NCI-H1048 (cell line): ENCODE measurements at regions not wholly inside any gene's neighbourhood (a gene's known extent, or its start where the extent isn't known, plus 50 kb on each side); places are given as distances from the start of the nearest gene placed in this dataset.
A peak's percentile ranks its signal among the peaks of the same experiment; 100 is the strongest.
"Not testable (repeated sequence)": the region's sequence is repeated elsewhere in the genome, so short reads cannot be mapped to it uniquely, and the experiment has no call there.

ENCODE experiments used
- DNase-seq: peaks from one replicate; lab custom pipeline; 2025; lab: John Stamatoyannopoulos, UW

DNA sequence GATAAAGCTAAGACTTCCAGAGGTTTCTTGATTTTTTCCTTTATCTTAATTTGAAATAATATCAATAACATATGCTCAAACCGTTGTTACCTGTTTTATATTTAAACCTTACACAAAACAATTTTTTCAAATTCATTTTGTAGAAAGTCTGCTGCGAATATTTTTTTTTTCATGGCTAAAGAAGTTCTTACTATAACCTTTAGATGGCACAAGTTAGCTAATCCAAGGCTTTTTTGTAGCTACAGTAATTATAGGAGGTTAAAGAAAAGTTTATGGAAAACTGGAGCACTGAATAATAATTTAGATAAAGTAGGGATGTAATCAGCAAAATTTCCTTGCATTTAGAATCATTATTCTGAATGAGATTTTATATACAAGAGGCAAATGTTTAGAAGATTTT, 78.0 kb upstream of the PNPT1 start:
- peak; percentile 23 for DNase-seq

DNA sequence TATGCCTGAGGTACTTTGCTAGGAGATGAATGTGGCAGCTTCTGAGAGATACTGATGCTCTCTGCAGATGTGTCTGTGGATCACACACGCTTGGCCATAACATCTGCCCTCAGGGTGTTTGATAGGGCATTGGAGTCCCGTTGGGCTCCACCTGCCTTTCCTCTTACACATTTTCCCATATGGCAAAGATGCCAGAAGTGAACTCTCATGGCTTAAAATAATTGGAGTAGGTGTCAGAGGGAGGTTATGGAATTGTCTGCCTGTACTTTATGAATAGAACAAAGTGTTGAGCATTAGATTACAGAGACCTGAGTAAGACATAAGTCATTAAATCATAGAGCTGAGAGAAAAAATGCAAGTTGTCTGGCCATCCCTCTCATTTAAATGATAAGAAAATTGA, 75.3 kb upstream of the PNPT1 start:
- no peak for DNase-seq

DNA sequence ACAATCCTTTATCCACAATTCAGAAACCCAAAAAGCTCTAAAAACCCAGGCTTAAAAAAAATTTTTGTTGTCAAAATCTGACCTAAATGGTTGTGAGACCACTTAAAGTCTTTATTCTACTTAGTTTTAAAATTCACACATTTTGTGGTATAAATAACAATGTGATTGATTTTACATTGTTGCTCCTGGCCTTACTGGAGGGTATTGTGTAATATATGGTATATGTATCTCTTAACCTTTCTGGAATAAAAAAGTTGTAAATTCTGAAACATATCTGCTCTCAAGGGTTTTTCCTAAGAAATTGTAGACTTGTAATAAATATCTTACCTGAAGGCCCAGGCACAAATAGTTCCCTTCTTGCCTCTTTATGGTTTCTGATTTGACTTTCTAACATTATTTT, 73.3 kb upstream of the PNPT1 start:
- no peak for DNase-seq

DNA sequence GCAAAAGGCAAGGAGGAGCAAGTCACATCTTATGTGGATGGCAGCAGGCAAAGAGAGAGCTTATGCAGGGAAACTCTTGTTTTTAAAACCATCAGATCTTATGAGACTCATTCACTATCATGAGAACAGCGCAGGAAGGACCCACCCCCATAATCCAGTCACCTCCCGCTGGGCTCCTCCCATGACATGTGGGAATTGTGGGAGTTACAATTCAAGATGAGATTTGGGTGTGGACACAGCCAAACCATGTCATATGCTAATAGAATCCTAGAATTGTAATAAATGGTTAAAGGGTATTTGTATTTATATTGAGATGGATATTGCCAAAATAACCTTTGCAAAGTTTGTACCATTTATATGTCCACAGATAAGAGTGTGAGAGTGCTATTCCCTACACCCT, 72.1 kb upstream of the PNPT1 start:
- not testable (repeated sequence) for DNase-seq

DNA sequence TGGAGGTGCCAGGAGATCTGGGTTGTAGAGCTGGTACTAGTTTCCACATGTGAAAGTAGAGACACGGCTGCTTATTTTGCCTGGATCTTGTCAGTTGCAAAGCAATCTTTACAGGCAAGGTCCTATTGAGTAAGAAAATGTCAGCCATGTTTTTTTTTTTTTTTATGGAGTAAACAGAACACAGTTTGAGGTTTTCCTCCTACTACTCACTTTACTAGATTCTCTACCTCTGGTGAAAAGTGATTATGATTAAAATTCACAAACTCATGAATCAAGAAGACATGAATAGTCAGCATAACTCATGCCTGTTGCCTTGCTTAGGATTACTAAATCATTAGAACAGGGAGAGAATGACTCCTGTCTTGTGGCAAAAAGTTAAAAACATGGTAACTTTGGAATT, 70.1 kb upstream of the PNPT1 start:
- DNase-seq: no peak

DNA sequence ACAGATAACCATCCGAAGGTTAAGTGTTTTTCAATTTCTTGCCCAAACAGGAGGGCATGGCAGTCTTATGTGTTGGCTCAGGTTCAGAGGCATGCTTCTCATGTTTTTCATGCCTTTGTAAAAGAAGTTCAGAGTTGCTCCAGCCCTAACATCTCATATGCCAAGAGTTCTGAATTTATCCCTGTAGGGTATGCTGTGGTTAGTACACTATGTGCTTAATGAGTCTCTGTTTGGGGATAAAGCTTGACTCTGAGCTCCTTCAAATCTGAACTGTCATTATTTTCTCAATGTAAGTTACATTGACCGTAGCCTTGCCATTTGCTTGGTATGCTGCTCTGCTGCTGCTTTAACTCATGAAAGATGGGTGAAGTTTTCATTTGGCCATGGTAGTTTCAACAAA, 67.9 kb upstream of the PNPT1 start:
- no peak for DNase-seq

DNA sequence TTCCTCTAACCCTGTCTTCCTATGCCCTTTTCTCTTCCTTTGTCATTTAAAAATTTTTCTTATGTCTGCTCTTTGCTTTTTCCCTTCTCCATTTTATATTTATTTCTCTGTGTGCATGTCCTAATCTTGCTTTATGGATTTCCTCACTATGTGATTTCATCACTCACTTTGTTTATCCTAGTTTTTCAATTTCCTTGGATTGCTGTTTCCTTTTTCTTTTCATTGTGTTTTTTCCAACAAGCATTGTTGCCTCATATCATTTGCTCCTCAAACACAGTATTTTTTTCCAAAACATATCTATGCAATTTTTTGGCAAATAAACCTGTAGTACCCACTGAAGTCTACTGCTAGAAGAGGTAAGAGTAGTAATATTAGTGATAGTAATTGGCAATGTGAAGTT, 67.4 kb upstream of the PNPT1 start:
- no peak for DNase-seq

DNA sequence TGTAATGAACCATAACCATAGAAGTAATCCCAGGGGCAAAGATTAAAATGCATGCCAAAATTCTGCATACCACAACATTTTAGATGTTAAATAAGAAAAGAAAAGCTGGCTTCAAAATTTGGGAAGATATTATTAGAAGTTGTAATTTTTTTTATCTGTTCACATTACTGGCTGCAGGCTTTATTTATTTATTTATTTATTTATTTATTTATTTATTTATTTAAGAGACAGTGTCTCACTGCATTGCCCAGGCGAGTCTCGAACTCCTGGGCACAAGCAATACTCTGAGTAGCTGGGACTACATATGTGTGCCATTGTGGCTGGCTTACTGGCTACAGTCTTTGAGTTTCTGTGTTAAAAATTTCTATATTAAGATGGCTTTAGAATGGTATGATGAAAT, 66.5 kb upstream of the PNPT1 start:
- DNase-seq: no peak

DNA sequence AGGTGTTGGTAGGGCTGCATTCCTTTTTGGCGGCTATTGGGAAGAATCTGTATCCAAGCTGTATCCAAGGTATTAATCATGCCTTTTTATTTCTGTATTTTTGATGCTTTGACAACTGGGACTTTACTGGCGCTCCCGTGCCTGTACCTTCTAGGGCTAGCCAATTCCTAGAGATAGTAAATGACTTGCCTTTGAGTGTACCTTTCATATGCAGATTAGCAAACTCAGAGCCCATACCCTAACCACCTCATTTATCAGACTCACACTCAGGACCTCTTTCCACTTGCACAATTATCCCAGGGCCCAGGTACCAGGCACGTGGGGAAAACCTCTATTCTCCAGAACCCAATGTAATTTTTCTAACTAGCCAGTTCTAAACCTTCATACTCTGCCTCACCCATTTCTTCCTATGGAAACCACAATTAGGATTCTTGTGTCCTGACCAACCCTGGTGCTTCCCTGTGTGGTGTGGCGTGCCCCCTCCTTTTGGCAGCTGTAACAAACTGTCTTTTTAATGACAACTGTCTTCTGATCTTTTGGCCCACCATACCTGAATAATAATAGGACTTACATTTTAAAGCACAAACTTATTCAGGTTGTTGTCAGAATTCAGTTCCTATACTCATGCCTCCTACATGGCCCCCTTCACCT, 65.8 kb upstream of the PNPT1 start:
- no peak for DNase-seq

DNA sequence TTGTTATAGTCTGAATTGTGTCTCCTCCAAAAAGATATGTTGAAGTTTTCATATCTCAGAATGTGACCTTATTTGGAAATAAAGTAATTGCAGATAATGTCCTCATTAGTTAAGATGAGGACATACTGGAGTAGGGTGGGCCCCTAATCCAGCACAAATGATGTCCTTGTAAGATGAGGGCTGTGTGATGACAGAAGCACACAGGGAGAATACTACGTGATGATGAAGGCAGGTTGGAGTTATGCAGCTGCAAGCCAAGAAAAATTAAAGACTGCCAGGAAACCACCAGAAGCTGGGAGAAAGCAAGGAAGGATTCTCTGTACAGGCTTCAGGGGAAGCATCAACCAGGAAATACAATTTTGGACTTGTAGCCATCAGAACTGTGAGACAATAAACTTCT, 58.3 kb upstream of the PNPT1 start:
- no peak for DNase-seq

DNA sequence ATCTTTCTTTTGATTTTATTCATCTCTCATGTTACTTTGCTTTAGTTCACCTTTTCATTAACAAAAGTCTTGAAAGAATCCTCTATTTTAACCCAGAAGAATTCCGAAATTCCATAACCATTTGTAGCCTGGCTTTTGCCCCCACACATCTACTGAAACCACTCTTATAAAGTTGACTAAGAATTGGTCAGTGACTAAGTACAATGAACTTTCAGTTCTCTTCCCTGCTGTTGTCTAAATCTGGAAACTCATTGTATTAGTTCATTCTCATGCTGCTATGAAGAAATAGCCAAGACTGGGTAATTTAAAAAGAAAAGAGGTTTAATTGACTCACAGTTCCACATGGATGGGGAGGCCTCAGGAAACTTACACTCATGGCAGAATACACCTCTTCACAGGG, 49.9 kb upstream of the PNPT1 start:
- DNase-seq: no peak
